Karpas-422 (cell line): ENCODE measurements at regions not wholly inside any gene's neighbourhood (a gene's known extent, or its start where the extent isn't known, plus 50 kb on each side); places are given as distances from the start of the nearest gene placed in this dataset.

Experiments used
- DNase-seq: peaks from one replicate; pipeline ENCODE4 v3.0.0-alpha.2; 2015
- H2AFZ ChIP-seq: fragments of 200-600 bp; sonication (generic); 2 replicates; pipeline ENCODE4 v1.6.1; 2014; ENCODE audit warnings: antibody characterized with exemption, low read length, mixed read lengths
- H3K27ac ChIP-seq: fragments of 200-600 bp; sonication (generic); 2 replicates; pipeline ENCODE4 v1.5.1; 2014; ENCODE audit warnings: mild to moderate bottlenecking, low read length, moderate library complexity
- H3K27me3 ChIP-seq: fragments of 200-600 bp; sonication (generic); 2 replicates; pipeline ENCODE4 v1.6.1; 2014; ENCODE audit warnings: low read length, mixed read lengths
- H3K36me3 ChIP-seq: fragments of 200-600 bp; sonication (generic); 2 replicates; pipeline ENCODE4 v1.6.1; 2014; ENCODE audit warnings: low read length, mixed read lengths; ENCODE audit not compliant: insufficient read depth
- H3K4me1 ChIP-seq: fragments of 200-600 bp; sonication (generic); 2 replicates; pipeline ENCODE4 v1.6.1; 2014; ENCODE audit warnings: mild to moderate bottlenecking, low read length, mixed read lengths
- H3K4me2 ChIP-seq: fragments of 200-600 bp; sonication (generic); 2 replicates; pipeline ENCODE4 v1.6.1; 2014; ENCODE audit warnings: low read length, low read depth, mild to moderate bottlenecking; ENCODE audit not compliant: poor library complexity, severe bottlenecking
- H3K4me3 ChIP-seq: fragments of 200-600 bp; sonication (generic); 2 replicates; pipeline ENCODE4 v1.5.1; 2014; ENCODE audit warnings: mild to moderate bottlenecking, antibody characterized with exemption, low read length, mixed read lengths
- H3K79me2 ChIP-seq: fragments of 200-600 bp; sonication (generic); 2 replicates; pipeline ENCODE4 v1.6.1; 2014; ENCODE audit warnings: mild to moderate bottlenecking, low read length, mixed read lengths
- H3K9ac ChIP-seq: fragments of 200-600 bp; sonication (generic); 2 replicates; pipeline ENCODE4 v1.6.0; 2014; ENCODE audit warnings: low read length
- H3K9me2 ChIP-seq: fragments of 200-600 bp; sonication (generic), shearing (Covaris generic); replicated peaks from 2 replicates; pipeline ENCODE4 v1.6.0; 2014; ENCODE audit warnings: mild to moderate bottlenecking, low read length, moderate library complexity; ENCODE audit not compliant: insufficient read depth
- H3K9me3 ChIP-seq: fragments of 300-700, 200-600 bp; sonication (generic); 2 replicates; pipeline ENCODE4 v1.6.1; 2014; ENCODE audit warnings: low read length, mixed read lengths
- H4K20me1 ChIP-seq: fragments of 200-600 bp; sonication (generic); 2 replicates; pipeline ENCODE4 v1.6.1; 2014; ENCODE audit warnings: mild to moderate bottlenecking, antibody characterized with exemption, low read length, low read depth; ENCODE audit not compliant: insufficient read depth

- H3K9me3 ChIP-seq = peaks cover 7% of the 10 kb centered on the region; the same call in 1 of the 2 replicates
- H3K4me2 ChIP-seq = no peak overlapping the region
- H3K4me1 ChIP-seq = no peaks in the 10 kb centered on the region
- H4K20me1 ChIP-seq = no peaks in the 10 kb centered on the region
- no peaks in the 10 kb centered on the region for H3K79me2 ChIP-seq
- no peak overlapping the region for H2AFZ ChIP-seq
- no peak overlapping the region for H3K4me3 ChIP-seq
- no peak for DNase-seq
- H3K36me3 ChIP-seq = no peaks in the 10 kb centered on the region
- H3K9me2 ChIP-seq = no peaks in the 10 kb centered on the region
- H3K27me3 ChIP-seq = no peaks in the 10 kb centered on the region
- H3K9ac ChIP-seq = no peak overlapping the region
- H3K27ac ChIP-seq = no peak overlapping the region
Observed at GRCh38 chr2:72048881-72049477, 98.7 kb downstream of the CYP26B1 start.

- Histone ChIP-seq H3K9me3 (peaks cover 10% of the 10 kb centered on the region; the same call in 1 of the 2 replicates), H3K79me2 (no peaks in the 10 kb centered on the region), H3K36me3 (no peaks in the 10 kb centered on the region), H3K9ac (no peak overlapping the region), H3K27me3 (no peaks in the 10 kb centered on the region), H3K27ac (no peak overlapping the region), H3K4me3 (no peak overlapping the region), H4K20me1 (no peaks in the 10 kb centered on the region), H3K4me2 (no peak overlapping the region), H3K4me1 (no peaks in the 10 kb centered on the region), H3K9me2 (no peaks in the 10 kb centered on the region), H2AFZ (no peak overlapping the region)
- DNase-seq = no peak
Observed at GRCh38 chr2:72043985-72044384, 103.7 kb downstream of the CYP26B1 start.

GRCh38 chr2:72041638-72042111, 106.0 kb downstream of the CYP26B1 start:
- Histone ChIP-seq H3K4me2 (no peak overlapping the region), H3K36me3 (no peaks in the 10 kb centered on the region), H3K4me1 (no peaks in the 10 kb centered on the region), H2AFZ (no peak overlapping the region), H3K79me2 (no peaks in the 10 kb centered on the region), H3K9me2 (no peaks in the 10 kb centered on the region), H3K9ac (no peak overlapping the region), H4K20me1 (no peaks in the 10 kb centered on the region), H3K9me3 (peaks cover 10% of the 10 kb centered on the region; the same call in 1 of the 2 replicates), H3K27me3 (no peaks in the 10 kb centered on the region), H3K27ac (no peak overlapping the region), H3K4me3 (no peak overlapping the region)
- no peak for DNase-seq

- Histone ChIP-seq H3K27me3 (no peaks in the 10 kb centered on the region), H3K36me3 (no peaks in the 10 kb centered on the region), H4K20me1 (no peaks in the 10 kb centered on the region), H3K79me2 (no peaks in the 10 kb centered on the region), H3K27ac (no peak overlapping the region), H3K4me2 (no peak overlapping the region), H3K4me3 (no peak overlapping the region), H3K4me1 (no peaks in the 10 kb centered on the region), H3K9me3 (peaks cover 10% of the 10 kb centered on the region; the same call in 1 of the 2 replicates), H2AFZ (no peak overlapping the region), H3K9ac (no peak overlapping the region), H3K9me2 (no peaks in the 10 kb centered on the region)
- no peak for DNase-seq
Observed at GRCh38 chr2:72040629-72041571, 106.8 kb downstream of the CYP26B1 start.

GRCh38 chr2:72038524-72038923, 109.1 kb downstream of the CYP26B1 start:
- Histone ChIP-seq H3K27me3 (no peaks in the 10 kb centered on the region), H3K4me3 (no peak overlapping the region), H3K36me3 (no peaks in the 10 kb centered on the region), H3K4me2 (no peak overlapping the region), H3K4me1 (no peaks in the 10 kb centered on the region), H3K79me2 (no peaks in the 10 kb centered on the region), H3K27ac (no peak overlapping the region), H2AFZ (no peak overlapping the region), H4K20me1 (no peaks in the 10 kb centered on the region), H3K9ac (no peak overlapping the region), H3K9me3 (no peaks in the 10 kb centered on the region), H3K9me2 (no peaks in the 10 kb centered on the region)
- no peak for DNase-seq

GRCh38 chr2:72037261-72037666, 110.4 kb downstream of the CYP26B1 start:
- H3K9me3 ChIP-seq = no peaks in the 10 kb centered on the region
- no peaks in the 10 kb centered on the region for H3K9me2 ChIP-seq
- H3K4me1 ChIP-seq = no peaks in the 10 kb centered on the region
- no peaks in the 10 kb centered on the region for H3K27me3 ChIP-seq
- no peaks in the 10 kb centered on the region for H3K79me2 ChIP-seq
- H2AFZ ChIP-seq = no peak overlapping the region
- no peaks in the 10 kb centered on the region for H3K36me3 ChIP-seq
- no peak for DNase-seq
- no peaks in the 10 kb centered on the region for H4K20me1 ChIP-seq
- H3K4me3 ChIP-seq = no peak overlapping the region
- no peak overlapping the region for H3K4me2 ChIP-seq
- no peak overlapping the region for H3K27ac ChIP-seq
- no peak overlapping the region for H3K9ac ChIP-seq

GRCh38 chr2:72036595-72036994, 111.1 kb downstream of the CYP26B1 start:
- Histone ChIP-seq H3K4me2 (no peak overlapping the region), H3K79me2 (no peaks in the 10 kb centered on the region), H3K4me1 (no peaks in the 10 kb centered on the region), H2AFZ (no peak overlapping the region), H3K9me2 (no peaks in the 10 kb centered on the region), H3K9me3 (no peaks in the 10 kb centered on the region), H3K36me3 (no peaks in the 10 kb centered on the region), H3K27ac (no peak overlapping the region), H3K9ac (no peak overlapping the region), H4K20me1 (no peaks in the 10 kb centered on the region), H3K27me3 (no peaks in the 10 kb centered on the region), H3K4me3 (no peak overlapping the region)
- no peak for DNase-seq

- no peaks in the 10 kb centered on the region for H3K4me1 ChIP-seq
- H3K9me3 ChIP-seq = no peaks in the 10 kb centered on the region
- H3K9ac ChIP-seq = no peak overlapping the region
- no peak for DNase-seq
- no peak overlapping the region for H2AFZ ChIP-seq
- H3K27me3 ChIP-seq = no peaks in the 10 kb centered on the region
- H3K36me3 ChIP-seq = no peaks in the 10 kb centered on the region
- H3K4me2 ChIP-seq = no peak overlapping the region
- no peaks in the 10 kb centered on the region for H3K79me2 ChIP-seq
- H4K20me1 ChIP-seq = no peaks in the 10 kb centered on the region
- no peak overlapping the region for H3K27ac ChIP-seq
- no peak overlapping the region for H3K4me3 ChIP-seq
- H3K9me2 ChIP-seq = no peaks in the 10 kb centered on the region
Observed at GRCh38 chr2:72036173-72036545, 111.5 kb downstream of the CYP26B1 start.
